HUES6 (cell line): ENCODE measurements at regions not wholly inside any gene's neighbourhood (a gene's known extent, or its start where the extent isn't known, plus 50 kb on each side); places are given as distances from the start of the nearest gene placed in this dataset.

ENCODE experiments used
- H3K27ac ChIP-seq: 2 replicates; pipeline ENCODE4 v1.7.0; 2013; ENCODE audit warnings: low read depth, mild to moderate bottlenecking, low read length, inconsistent platforms
- H3K27me3 ChIP-seq: 2 replicates; pipeline ENCODE4 v1.6.1; 2013; ENCODE audit warnings: low read length; ENCODE audit not compliant: control insufficient read depth, insufficient read depth
- H3K36me3 ChIP-seq: 2 replicates; pipeline ENCODE4 v1.6.1; 2013; ENCODE audit warnings: low read length; ENCODE audit not compliant: control insufficient read depth, insufficient read depth
- H3K4me1 ChIP-seq: 2 replicates; pipeline ENCODE4 v1.6.1; 2013; ENCODE audit warnings: low read length; ENCODE audit not compliant: control insufficient read depth, insufficient read depth
- H3K4me3 ChIP-seq: 2 replicates; pipeline ENCODE4 v1.5.1; 2013; ENCODE audit warnings: low read depth, low read length
- H3K9ac ChIP-seq: one replicate; pipeline ENCODE4 v1.6.1; 2013; ENCODE audit warnings: mild to moderate bottlenecking, low read length
- H3K9me3 ChIP-seq: 2 replicates; pipeline ENCODE4 v1.6.1; 2013; ENCODE audit warnings: low read depth, low read length; ENCODE audit not compliant: control insufficient read depth, insufficient read depth

GRCh38 chr1:17877316-17877715 lies 122.2 kb downstream of the ACTL8 start:
- Histone ChIP-seq H3K27ac (no peak overlapping the region), H3K9me3 (no peaks in the 10 kb centered on the region), H3K9ac (no peak overlapping the region), H3K4me3 (no peak overlapping the region), H3K4me1 (peaks cover 8% of the 10 kb centered on the region; the same call in 1 of the 2 replicates), H3K27me3 (no peaks in the 10 kb centered on the region), H3K36me3 (no peaks in the 10 kb centered on the region)

- H3K27ac ChIP-seq, result no peak overlapping the region
- no peaks in the 10 kb centered on the region for H3K36me3 ChIP-seq
- H3K9ac ChIP-seq, result no peak overlapping the region
- H3K4me3 ChIP-seq, result no peak overlapping the region
- peaks cover 8% of the 10 kb centered on the region; the same call in 1 of the 2 replicates for H3K4me1 ChIP-seq
- no peaks in the 10 kb centered on the region for H3K27me3 ChIP-seq
- no peaks in the 10 kb centered on the region for H3K9me3 ChIP-seq
Observed at GRCh38 chr1:17877896-17878295, 122.8 kb downstream of the ACTL8 start.

GRCh38 chr1:17878837-17879236 lies 123.7 kb downstream of the ACTL8 start:
- Histone ChIP-seq H3K36me3 (no peaks in the 10 kb centered on the region), H3K4me3 (no peak overlapping the region), H3K27me3 (peaks cover 2% of the 10 kb centered on the region; the same call in 1 of the 2 replicates), H3K27ac (no peak overlapping the region), H3K4me1 (peaks cover 8% of the 10 kb centered on the region; the same call in 1 of the 2 replicates), H3K9ac (no peak overlapping the region), H3K9me3 (no peaks in the 10 kb centered on the region)

GRCh38 chr1:17880449-17880848 lies 125.3 kb downstream of the ACTL8 start:
- Histone ChIP-seq H3K9ac (no peak overlapping the region), H3K27me3 (peaks cover 2% of the 10 kb centered on the region; the same call in 1 of the 2 replicates), H3K36me3 (no peaks in the 10 kb centered on the region), H3K27ac (no peak overlapping the region), H3K4me3 (no peak overlapping the region), H3K4me1 (no peaks in the 10 kb centered on the region; the same call in 1 of the 2 replicates), H3K9me3 (no peaks in the 10 kb centered on the region)

GRCh38 chr1:17881761-17882160 lies 126.6 kb downstream of the ACTL8 start:
- H3K27ac ChIP-seq, result no peak overlapping the region

GRCh38 chr1:17883136-17883535 lies 128.0 kb downstream of the ACTL8 start:
- Histone ChIP-seq H3K27ac (no peak overlapping the region), H3K36me3 (no peaks in the 10 kb centered on the region), H3K9me3 (no peaks in the 10 kb centered on the region), H3K4me3 (no peak overlapping the region), H3K9ac (no peak overlapping the region), H3K4me1 (0 out of 2 replicates have a peak, but pooled peaks cover 3% of the 10 kb centered on the region), H3K27me3 (peaks cover 2% of the 10 kb centered on the region; the same call in 1 of the 2 replicates)

More at GRCh38 chr1:17881761-17882160, 126.6 kb downstream of the ACTL8 start:
- no peaks in the 10 kb centered on the region for H3K36me3 ChIP-seq
- H3K9ac ChIP-seq, result no peak overlapping the region
- no peaks in the 10 kb centered on the region for H3K9me3 ChIP-seq
- no peaks in the 10 kb centered on the region for H3K4me1 ChIP-seq
- no peak overlapping the region for H3K4me3 ChIP-seq
- peaks cover 2% of the 10 kb centered on the region; the same call in 1 of the 2 replicates for H3K27me3 ChIP-seq

GRCh38 chr1:17883662-17884395 lies 128.7 kb downstream of the ACTL8 start:
- Histone ChIP-seq H3K36me3 (no peaks in the 10 kb centered on the region), H3K27me3 (peaks cover 2% of the 10 kb centered on the region; the same call in 1 of the 2 replicates), H3K4me1 (0 out of 2 replicates have a peak, but pooled peaks cover 3% of the 10 kb centered on the region), H3K9ac (no peak overlapping the region), H3K27ac (no peak overlapping the region), H3K4me3 (no peak overlapping the region), H3K9me3 (no peaks in the 10 kb centered on the region)

- H3K27ac ChIP-seq, result no peak overlapping the region
- H3K9ac ChIP-seq, result no peak overlapping the region
- H3K4me1 ChIP-seq, result 0 out of 2 replicates have a peak, but pooled peaks cover 3% of the 10 kb centered on the region
- no peak overlapping the region for H3K4me3 ChIP-seq
- H3K9me3 ChIP-seq, result no peaks in the 10 kb centered on the region
- H3K36me3 ChIP-seq, result no peaks in the 10 kb centered on the region
- H3K27me3 ChIP-seq, result peaks cover 20% of the 10 kb centered on the region
Observed at GRCh38 chr1:17885663-17886320, 130.7 kb downstream of the ACTL8 start.

GRCh38 chr1:17886386-17886785 lies 131.3 kb downstream of the ACTL8 start:
- Histone ChIP-seq H3K27ac (no peak overlapping the region), H3K9me3 (no peaks in the 10 kb centered on the region), H3K4me3 (no peak overlapping the region), H3K4me1 (0 out of 2 replicates have a peak, but pooled peaks cover 3% of the 10 kb centered on the region), H3K9ac (no peak overlapping the region), H3K27me3 (peaks cover 26% of the 10 kb centered on the region), H3K36me3 (no peaks in the 10 kb centered on the region)

- Histone ChIP-seq H3K36me3 (no peaks in the 10 kb centered on the region), H3K27me3 (peaks cover 28% of the 10 kb centered on the region), H3K9ac (no peak overlapping the region), H3K4me3 (no peak overlapping the region), H3K27ac (no peak overlapping the region), H3K9me3 (no peaks in the 10 kb centered on the region), H3K4me1 (0 out of 2 replicates have a peak, but pooled peaks cover 3% of the 10 kb centered on the region)
Observed at GRCh38 chr1:17886838-17887441, 131.8 kb downstream of the ACTL8 start.
